Nephron progenitor cell (in vitro differentiated cells): ENCODE measurements at regions not wholly inside any gene's neighbourhood (a gene's known extent, or its start where the extent isn't known, plus 50 kb on each side); places are given as distances from the start of the nearest gene placed in this dataset.
"Not testable (repeated sequence)": the region's sequence is repeated elsewhere in the genome, so short reads cannot be mapped to it uniquely, and the experiment has no call there.

Experiments used
- DNase-seq: peaks from one replicate; pipeline ENCODE4 v3.0.0; 2021
- H3K27ac Mint-ChIP-seq: 2 replicates; pipeline ENCODE4 v1.8.0; 2021; ENCODE audit warnings: mild to moderate bottlenecking, moderate library complexity, mixed read lengths
- H3K27me3 Mint-ChIP-seq: 2 replicates; pipeline ENCODE4 v1.8.0; 2021; ENCODE audit warnings: mild to moderate bottlenecking, low read depth, mixed read lengths; ENCODE audit not compliant: poor library complexity
- H3K36me3 Mint-ChIP-seq: 2 replicates; pipeline ENCODE4 v1.8.0; 2021; ENCODE audit warnings: low read depth, mixed read lengths
- H3K4me1 Mint-ChIP-seq: 2 replicates; pipeline ENCODE4 v1.8.0; 2021; ENCODE audit warnings: mixed read lengths
- H3K4me3 Mint-ChIP-seq: 2 replicates; pipeline ENCODE4 v1.8.0; 2021; ENCODE audit warnings: mild to moderate bottlenecking, moderate library complexity, mixed read lengths
- H3K9me3 Mint-ChIP-seq: 2 replicates; pipeline ENCODE4 v1.8.0; 2021; ENCODE audit warnings: mild to moderate bottlenecking, moderate library complexity, mixed read lengths
- TF ChIP-seq, protein P1 (sequence below): fragments of 200-600 bp; sonication (generic); IDR thresholded peaks from 2 replicates; pipeline ENCODE4 v1.5.0; 2021; ENCODE audit warnings: antibody characterized with exemption

DNA sequence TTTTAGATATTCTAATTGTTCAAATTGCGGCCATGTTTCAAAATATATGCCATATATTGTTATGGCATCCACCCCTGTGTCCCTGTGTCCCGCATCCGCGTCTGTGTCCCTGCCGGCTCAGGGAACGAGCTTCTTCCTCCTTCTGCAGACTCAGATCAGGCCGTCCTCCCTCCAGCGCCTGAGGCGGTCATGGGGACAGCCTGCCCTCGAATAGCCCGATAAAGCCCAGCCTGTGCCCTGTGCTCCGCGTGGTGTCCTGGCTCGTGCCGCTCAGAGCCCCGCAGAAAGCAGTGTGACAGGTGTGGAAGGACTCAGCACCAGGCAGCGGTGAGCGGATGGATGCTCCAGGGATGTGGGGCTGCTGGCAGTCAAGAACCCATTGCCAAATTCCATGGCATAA is 663.4 kb upstream of the DEFB115 start:
- Mint-ChIP-seq H3K9me3 (peaks cover 31% of the 10 kb centered on the region), H3K4me1 (no peaks in the 10 kb centered on the region), H3K4me3 (no peak overlapping the region), H3K27ac (no peak overlapping the region), H3K36me3 (no peaks in the 10 kb centered on the region), H3K27me3 (no peaks in the 10 kb centered on the region)
- DNase-seq: no peak
- TF ChIP-seq, protein P1, sequence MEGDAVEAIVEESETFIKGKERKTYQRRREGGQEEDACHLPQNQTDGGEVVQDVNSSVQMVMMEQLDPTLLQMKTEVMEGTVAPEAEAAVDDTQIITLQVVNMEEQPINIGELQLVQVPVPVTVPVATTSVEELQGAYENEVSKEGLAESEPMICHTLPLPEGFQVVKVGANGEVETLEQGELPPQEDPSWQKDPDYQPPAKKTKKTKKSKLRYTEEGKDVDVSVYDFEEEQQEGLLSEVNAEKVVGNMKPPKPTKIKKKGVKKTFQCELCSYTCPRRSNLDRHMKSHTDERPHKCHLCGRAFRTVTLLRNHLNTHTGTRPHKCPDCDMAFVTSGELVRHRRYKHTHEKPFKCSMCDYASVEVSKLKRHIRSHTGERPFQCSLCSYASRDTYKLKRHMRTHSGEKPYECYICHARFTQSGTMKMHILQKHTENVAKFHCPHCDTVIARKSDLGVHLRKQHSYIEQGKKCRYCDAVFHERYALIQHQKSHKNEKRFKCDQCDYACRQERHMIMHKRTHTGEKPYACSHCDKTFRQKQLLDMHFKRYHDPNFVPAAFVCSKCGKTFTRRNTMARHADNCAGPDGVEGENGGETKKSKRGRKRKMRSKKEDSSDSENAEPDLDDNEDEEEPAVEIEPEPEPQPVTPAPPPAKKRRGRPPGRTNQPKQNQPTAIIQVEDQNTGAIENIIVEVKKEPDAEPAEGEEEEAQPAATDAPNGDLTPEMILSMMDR: no peak

DNA sequence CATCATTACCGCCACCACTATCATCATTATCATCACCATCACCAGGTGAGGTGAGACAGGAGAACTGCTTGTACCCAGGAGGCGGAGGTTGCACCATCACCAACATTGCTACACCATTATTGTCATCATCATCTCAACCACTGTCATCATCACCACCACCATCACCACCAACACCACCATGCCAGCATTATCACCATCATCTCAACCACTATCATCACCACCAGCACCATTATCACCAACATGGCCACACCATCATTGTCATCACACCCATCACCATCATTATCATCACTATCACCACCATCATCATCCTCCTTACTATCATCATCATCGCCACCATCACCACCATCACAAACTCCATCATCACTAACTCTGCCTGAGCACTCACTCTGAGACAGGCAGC is 661.8 kb upstream of the DEFB115 start:
- Mint-ChIP-seq H3K36me3 (no peaks in the 10 kb centered on the region), H3K4me1 (no peaks in the 10 kb centered on the region), H3K27me3 (no peaks in the 10 kb centered on the region), H3K4me3 (no peak overlapping the region), H3K9me3 (peaks cover 39% of the 10 kb centered on the region), H3K27ac (no peak overlapping the region)
- no peak for DNase-seq
- TF ChIP-seq, protein P1: no peak

- H3K36me3 Mint-ChIP-seq, H3K27ac Mint-ChIP-seq, H3K27me3 Mint-ChIP-seq: not testable (repeated sequence)
These were observed 660.0 kb upstream of the DEFB115 start for GRCh38 chr20:30597429-30597828.

GRCh38 chr20:30598460-30599230 is 658.8 kb upstream of the DEFB115 start:
- no peaks in the 10 kb centered on the region for H3K27me3 Mint-ChIP-seq
- H3K36me3 Mint-ChIP-seq: peaks cover 5% of the 10 kb centered on the region
- TF ChIP-seq, protein P1: no peak
- H3K9me3 Mint-ChIP-seq: peaks cover 45% of the 10 kb centered on the region
- no peak for DNase-seq
- no peaks in the 10 kb centered on the region for H3K4me1 Mint-ChIP-seq
- no peak overlapping the region for H3K4me3 Mint-ChIP-seq
- no peak overlapping the region for H3K27ac Mint-ChIP-seq

More at GRCh38 chr20:30597429-30597828, 660.0 kb upstream of the DEFB115 start:
- not testable (repeated sequence) for H3K4me1 Mint-ChIP-seq, H3K4me3 Mint-ChIP-seq, DNase-seq
- peaks cover 44% of the 10 kb centered on the region for H3K9me3 Mint-ChIP-seq

DNA sequence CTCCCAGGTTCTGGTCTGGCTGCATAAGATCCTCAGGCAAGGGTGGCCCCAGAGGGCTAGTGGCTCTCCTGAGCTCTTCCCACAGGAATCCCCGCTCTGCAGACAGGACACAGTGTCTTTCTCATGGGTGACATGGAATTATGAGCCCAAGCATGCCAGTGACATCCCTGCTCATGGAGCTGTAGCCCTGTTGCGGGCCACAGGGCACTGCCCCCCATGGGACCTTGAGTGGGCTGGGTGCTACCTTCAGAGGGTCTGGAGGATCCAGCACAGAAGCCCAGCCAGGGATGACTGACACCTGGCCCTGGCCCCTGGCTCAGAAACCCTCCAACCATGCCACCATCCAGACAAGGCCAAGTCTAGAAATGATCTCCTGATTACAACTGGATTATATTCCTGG is 657.5 kb upstream of the DEFB115 start:
- TF ChIP-seq, protein P1: no peak
- no peak overlapping the region for H3K27ac Mint-ChIP-seq
- DNase-seq: no peak
- H3K4me3 Mint-ChIP-seq: no peak overlapping the region
- peaks cover 57% of the 10 kb centered on the region for H3K9me3 Mint-ChIP-seq
- H3K27me3 Mint-ChIP-seq: no peaks in the 10 kb centered on the region
- no peaks in the 10 kb centered on the region for H3K4me1 Mint-ChIP-seq
- peaks cover 5% of the 10 kb centered on the region for H3K36me3 Mint-ChIP-seq

DNA sequence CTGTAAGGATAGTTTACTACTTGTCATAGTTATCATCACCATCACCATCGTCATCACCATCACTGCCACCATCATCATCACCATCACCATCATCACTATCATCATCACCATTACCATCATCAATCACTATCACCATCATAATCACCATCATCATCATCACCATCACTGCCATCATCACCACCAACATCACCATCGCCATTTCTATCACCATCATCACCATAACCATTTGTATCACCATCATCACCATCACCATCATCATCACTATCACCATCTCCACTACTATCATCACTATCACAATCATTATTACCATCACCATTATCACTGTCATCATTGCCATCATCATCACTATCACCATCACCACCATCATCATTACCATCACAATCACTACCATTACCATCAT is 655.5 kb upstream of the DEFB115 start:
- TF ChIP-seq, protein P1: no peak
- no peak for DNase-seq
- H3K36me3 Mint-ChIP-seq: peaks cover 5% of the 10 kb centered on the region
- H3K27me3 Mint-ChIP-seq: no peaks in the 10 kb centered on the region
- peaks cover 73% of the 10 kb centered on the region for H3K9me3 Mint-ChIP-seq
- no peaks in the 10 kb centered on the region for H3K4me1 Mint-ChIP-seq
- H3K27ac Mint-ChIP-seq: no peak overlapping the region
- no peak overlapping the region for H3K4me3 Mint-ChIP-seq
